Psoas muscle (tissue), 7 donors: ENCODE measurements at regions not wholly inside any gene's neighbourhood (a gene's known extent, or its start where the extent isn't known, plus 50 kb on each side); places are given as distances from the start of the nearest gene placed in this dataset.
A peak's percentile ranks its signal among the peaks of the same experiment; 100 is the strongest.

ENCODE experiments used
- ATAC-seq, 4 donors: fragments of 200-7000 bp; cut with Tn5 transposase; one replicate each; pipeline ENCODE4 v1.9.1; 2020; ENCODE audit warnings: moderate library complexity in 3 of 4, mild to moderate bottlenecking in 2 of 4
- DNase-seq, 2 donors: peaks; one replicate each; pipeline ENCODE4 v3.0.0-alpha.2; 2020
- H3K27ac ChIP-seq: fragments of 200-600 bp; one replicate; pipeline ENCODE4 v1.8.0; 2022
- H3K27me3 ChIP-seq, 3 donors: fragments of 200-600 bp in 1 of 3; one replicate each; pipeline versions ENCODE4 v1.6.1 to v1.8.0; 2013 to 2022; ENCODE audit warnings: low read length in 2 of 3, mild to moderate bottlenecking in 2 of 3, moderate library complexity in 1 of 3; ENCODE audit not compliant: insufficient read depth in 3 of 3
- H3K36me3 ChIP-seq, 2 donors: fragments of 200-600 bp in 1 of 2; one replicate each; pipeline versions ENCODE4 v1.6.1 to v1.8.0; 2013 to 2022; ENCODE audit warnings: low read depth in 1 of 2, mild to moderate bottlenecking in 1 of 2, moderate library complexity in 1 of 2; ENCODE audit not compliant: insufficient read depth in 1 of 2
- H3K4me1 ChIP-seq: fragments of 200-600 bp; one replicate; pipeline ENCODE4 v1.8.0; 2022
- H3K4me3 ChIP-seq: fragments of 200-600 bp; one replicate; pipeline ENCODE4 v1.8.0; 2022; ENCODE audit warnings: mild to moderate bottlenecking
- H3K9me3 ChIP-seq: fragments of 200-600 bp; one replicate; pipeline ENCODE4 v1.8.0; 2022
- CTCF ChIP-seq: fragments of 200-600 bp; IDR thresholded peaks from one replicate; pipeline ENCODE4 v1.8.0; 2022; ENCODE audit warnings: antibody characterized with exemption
- WGBS, 3 donors: extraction: QIAGEN DNeasy Blood & Tissue Kit; methylation state at CpG; one replicate each; pipeline versions ENCODE4 v1.1.6 to v1.1.7; 2013; 5-methylcytosine and 5-hydroxymethylcytosine counted together
- intact Hi-C, 2 donors: fragments of 100-400 bp; cut with DNase I; formaldehyde crosslinking; loops; one replicate each; pipeline versions ENCODE4 v1.11.0 to v1.14.2; 2022
- donor health status: healthy with polysubstance abuse.
- donor health status: DM: no; HTN: no; CAD: no; lungs with moderate emphysema.
- donor health status: Bipolar disorder and iron deficiency.
- donor health status: healthy.
- donor health status: DM: yes; HTN: yes; CAD: no.
- donor health status: DM: no; HTN: no; CAD: no.
- donor health status: DM: yes; HTN: yes; CAD: no.

- H3K4me3 ChIP-seq: no peak overlapping the region
- no peak overlapping the region for H3K27ac ChIP-seq
- no peaks in the 10 kb centered on the region for H3K36me3 ChIP-seq
- ATAC-seq (no peak), DNase-seq (no peak)
- H3K4me1 ChIP-seq: no peaks in the 10 kb centered on the region
- H3K9me3 ChIP-seq: no peaks in the 10 kb centered on the region
- WGBS, 3 donors: 71 to 77% (median 73%) methylated on average over 11 of the region's 11 CpGs
- no peak for TF ChIP-seq CTCF
- peaks cover 0 to 2% (median 0%) of the 10 kb centered on the region in 3 donors for H3K27me3 ChIP-seq
- intact Hi-C loops: no loop called here
Observed at GRCh38 chr7:156318926-156319325, 321.6 kb upstream of the RNF32 start.

- Histone ChIP-seq H3K4me3 (no peak overlapping the region), H3K27ac (no peak overlapping the region), H3K9me3 (no peaks in the 10 kb centered on the region), H3K36me3 (no peaks in the 10 kb centered on the region), H3K4me1 (no peaks in the 10 kb centered on the region), H3K27me3 (peaks cover 0 to 2% (median 0%) of the 10 kb centered on the region in 3 donors)
- ATAC-seq: no peak
- DNase-seq: no peak
- intact Hi-C loops: no loop called here
- 87 to 92% (median 88%) methylated on average over 18 of the region's 18 CpGs for WGBS, 3 donors
- TF ChIP-seq CTCF: no peak
Observed at GRCh38 chr7:156318426-156318825, 322.1 kb upstream of the RNF32 start.

- DNase-seq: no peak
- Histone ChIP-seq H3K36me3 (no peaks in the 10 kb centered on the region), H3K9me3 (no peaks in the 10 kb centered on the region), H3K27me3 (no peaks in the 10 kb centered on the region), H3K27ac (no peak overlapping the region), H3K4me1 (no peaks in the 10 kb centered on the region), H3K4me3 (no peak overlapping the region)
- 17 to 24% (median 24%) methylated on average over 15 of the region's 15 CpGs for WGBS, 3 donors
- no peak for TF ChIP-seq CTCF
- peak in 1 of 4 donors; percentile 29 for ATAC-seq
- intact Hi-C loops: no loop called here
Observed at GRCh38 chr7:156309016-156309620, 331.5 kb upstream of the RNF32 start.

GRCh38 chr7:156307193-156307592, 333.4 kb upstream of the RNF32 start:
- WGBS, 3 donors: 81 to 85% (median 85%) methylated on average over 9 of the region's 9 CpGs
- no peak overlapping the region for H3K27ac ChIP-seq
- no peaks in the 10 kb centered on the region for H3K4me1 ChIP-seq
- H3K36me3 ChIP-seq: no peaks in the 10 kb centered on the region
- no peak overlapping the region for H3K4me3 ChIP-seq
- H3K27me3 ChIP-seq: no peaks in the 10 kb centered on the region
- intact Hi-C loops: no loop called here
- ATAC-seq (no peak), DNase-seq (no peak)
- TF ChIP-seq CTCF: no peak
- H3K9me3 ChIP-seq: no peaks in the 10 kb centered on the region

- Histone ChIP-seq H3K27me3 (no peaks in the 10 kb centered on the region), H3K4me3 (no peak overlapping the region), H3K27ac (no peak overlapping the region), H3K9me3 (no peaks in the 10 kb centered on the region), H3K36me3 (no peaks in the 10 kb centered on the region), H3K4me1 (no peaks in the 10 kb centered on the region)
- WGBS, 3 donors: 25 to 39% (median 29%) methylated on average over 10 of the region's 10 CpGs
- intact Hi-C loops: no loop called here
- no peak for TF ChIP-seq CTCF
- DNase-seq (no peak), ATAC-seq (no peak)
Observed at GRCh38 chr7:156305351-156305750, 335.2 kb upstream of the RNF32 start.
